HepG2 (cell line): ENCODE measurements at regions not wholly inside any gene's neighbourhood (a gene's known extent, or its start where the extent isn't known, plus 50 kb on each side); places are given as distances from the start of the nearest gene placed in this dataset.

Source experiments
- ATAC-seq: fragments of 200-7000 bp; cut with Tn5 transposase; 3 replicates; pipeline ENCODE4 v1.9.1; 2020; ENCODE audit warnings: mild to moderate bottlenecking, moderate library complexity
- BruUV-seq: library from RNA; stranded (reverse); fragments of 400-500 nt; replicated peaks from 2 replicates; lab custom pipeline; 2021; lab: Mats Ljungman, UMichigan
- CTCF ChIA-PET: fragments of 300-600 bp; formaldehyde crosslinking; extraction: SDS; loops from one replicate; lab custom pipeline; 2021; ENCODE audit warnings: low total read pairs, inconsistent platforms, low intra/inter-chr PET ratio; lab: Yijun Ruan, JAX
- POLR2A ChIA-PET: fragments of 350-600 bp; sonication (Branson Sonifier 250); formaldehyde crosslinking; loops from one replicate; lab custom pipeline; 2020; ENCODE audit warnings: antibody characterized with exemption, inconsistent platforms; lab: Yijun Ruan, JAX
- DNase-seq: peaks from one replicate; pipeline ENCODE4 v3.0.0-alpha.2; 2015; ENCODE audit warnings: low spot score
- FAIRE-seq: peaks from 3 replicates; lab custom pipeline; 2011; peaks lifted over from hg19 to GRCh38; lab: Jason Lieb, UNC
- H2AFZ ChIP-seq: one replicate; pipeline ENCODE4 v1.6.1; 2011; ENCODE audit warnings: low read length, inconsistent platforms
- H3K27ac ChIP-seq: fragments of 300-600 bp; 3 replicates; pipeline ENCODE4 v1.8.0; 2011; ENCODE audit warnings: mixed run types, mild to moderate bottlenecking, mixed read lengths, low read length, inconsistent platforms; ENCODE audit not compliant: insufficient read depth; ENCODE audit errors: extremely low read length
- H3K27me3 ChIP-seq, 2 experiments: fragments of 200-600 bp in 1 of 2; 2 replicates in 1 of 2; 3 replicates in 1 of 2; pipeline versions ENCODE4 v1.6.0 to v1.8.0; 2011; ENCODE audit warnings: low read length in 2 of 2, mild to moderate bottlenecking in 2 of 2, moderate library complexity in 2 of 2, inconsistent platforms in 1 of 2; ENCODE audit not compliant: insufficient read depth in 2 of 2, control insufficient read depth in 1 of 2
- H3K36me3 ChIP-seq, 2 experiments: fragments of 200-600 bp in 1 of 2; replicated peaks in 1 of 2; 2 replicates in 1 of 2; 3 replicates in 1 of 2; pipeline versions ENCODE4 v1.5.1 to v1.8.0; 2011; ENCODE audit warnings: low read length in 2 of 2, inconsistent platforms in 1 of 2; ENCODE audit not compliant: insufficient read depth in 2 of 2, control insufficient read depth in 1 of 2
- H3K4me1 ChIP-seq: 2 replicates; pipeline ENCODE4 v1.5.1; 2012; ENCODE audit warnings: low read length, inconsistent platforms; ENCODE audit not compliant: insufficient read depth
- H3K4me2 ChIP-seq: 2 replicates; pipeline ENCODE4 v1.6.0; 2011; ENCODE audit warnings: low read depth, low read length, inconsistent platforms
- H3K4me3 ChIP-seq, 3 experiments: fragments of 200-600 bp in 1 of 3; sonication (generic), shearing (Covaris generic) in 1 of 3; replicated peaks in 1 of 3; 2 replicates each; pipeline ENCODE4 v1.5.1; 2011 to 2016; ENCODE audit warnings: low read length in 3 of 3, inconsistent platforms in 2 of 3, low read depth in 2 of 3, mild to moderate bottlenecking in 2 of 3, control low read depth in 1 of 3, mixed read lengths in 1 of 3; ENCODE audit not compliant: insufficient read depth in 1 of 3
- H3K79me2 ChIP-seq: one replicate; pipeline ENCODE4 v1.6.1; 2011; ENCODE audit warnings: low read length, inconsistent platforms; ENCODE audit not compliant: insufficient read depth
- H3K9ac ChIP-seq: 2 replicates; pipeline ENCODE4 v1.6.0; 2011; ENCODE audit warnings: mild to moderate bottlenecking, low read depth, low read length, inconsistent platforms; ENCODE audit not compliant: insufficient read depth
- H3K9me3 ChIP-seq: 2 replicates; pipeline ENCODE4 v1.5.1; 2012; ENCODE audit warnings: mild to moderate bottlenecking, low read length
- H4K20me1 ChIP-seq: 2 replicates; pipeline ENCODE4 v1.6.0; 2011; ENCODE audit warnings: inconsistent platforms, mild to moderate bottlenecking, low read length, moderate library complexity; ENCODE audit not compliant: insufficient read depth
- KIAA2018 ChIP-seq: sonication (generic); formaldehyde crosslinking; IDR thresholded peaks from 2 replicates; pipeline ENCODE4 v1.5.0; 2020; ENCODE audit warnings: mild to moderate bottlenecking, missing genetic modification reagents, borderline replicate concordance
- TEAD2 ChIP-seq: sonication (generic); formaldehyde crosslinking; IDR thresholded peaks from 2 replicates; pipeline ENCODE4 v1.9.0; 2021; ENCODE audit warnings: missing genetic modification reagents
- ZMYM4 ChIP-seq: sonication (generic); formaldehyde crosslinking; IDR thresholded peaks from 2 replicates; pipeline ENCODE4 v1.8.1; 2023; ENCODE audit warnings: mild to moderate bottlenecking, missing genetic modification reagents
- ZNF143 ChIP-seq: sonication (generic); formaldehyde crosslinking; IDR thresholded peaks from 2 replicates; pipeline ENCODE4 v1.4.0; 2020; ENCODE audit warnings: missing genetic modification reagents
- WGBS: methylation state at CpG from one replicate; pipeline ENCODE4 v1.1.6; 2017; ENCODE audit warnings: low lambda C conversion rate; 5-methylcytosine and 5-hydroxymethylcytosine counted together
- in situ Hi-C: cut with HindIII; loops from 2 replicates; pipeline ENCODE4 v1.10.0; 2017; ENCODE audit warnings: low pct_unique_long_range_greater_than_20kb; ENCODE audit not compliant: extremely low pct_ligation_motif_present
- intact Hi-C: fragments of 100-400 bp; cut with micrococcal nuclease; formaldehyde crosslinking; loops from one replicate; pipeline ENCODE4 v1.10.0; 2022; ENCODE audit not compliant: unreplicated experiment
- TF ChIP-seq, protein P1 (sequence below): IDR thresholded peaks from 2 replicates; pipeline ENCODE4 v1.6.1; 2016; ENCODE audit warnings: low read depth, missing genetic modification reagents, missing compliant biosample characterization
- TF ChIP-seq, protein P2 (sequence below): IDR thresholded peaks from 2 replicates; pipeline ENCODE4 v1.6.1; 2018; ENCODE audit warnings: missing genetic modification reagents, mild to moderate bottlenecking, missing compliant biosample characterization

GRCh38 chrX:115367951-115368350, 78.4 kb downstream of the LUZP4 start (continued):
- TF ChIP-seq, protein P1, sequence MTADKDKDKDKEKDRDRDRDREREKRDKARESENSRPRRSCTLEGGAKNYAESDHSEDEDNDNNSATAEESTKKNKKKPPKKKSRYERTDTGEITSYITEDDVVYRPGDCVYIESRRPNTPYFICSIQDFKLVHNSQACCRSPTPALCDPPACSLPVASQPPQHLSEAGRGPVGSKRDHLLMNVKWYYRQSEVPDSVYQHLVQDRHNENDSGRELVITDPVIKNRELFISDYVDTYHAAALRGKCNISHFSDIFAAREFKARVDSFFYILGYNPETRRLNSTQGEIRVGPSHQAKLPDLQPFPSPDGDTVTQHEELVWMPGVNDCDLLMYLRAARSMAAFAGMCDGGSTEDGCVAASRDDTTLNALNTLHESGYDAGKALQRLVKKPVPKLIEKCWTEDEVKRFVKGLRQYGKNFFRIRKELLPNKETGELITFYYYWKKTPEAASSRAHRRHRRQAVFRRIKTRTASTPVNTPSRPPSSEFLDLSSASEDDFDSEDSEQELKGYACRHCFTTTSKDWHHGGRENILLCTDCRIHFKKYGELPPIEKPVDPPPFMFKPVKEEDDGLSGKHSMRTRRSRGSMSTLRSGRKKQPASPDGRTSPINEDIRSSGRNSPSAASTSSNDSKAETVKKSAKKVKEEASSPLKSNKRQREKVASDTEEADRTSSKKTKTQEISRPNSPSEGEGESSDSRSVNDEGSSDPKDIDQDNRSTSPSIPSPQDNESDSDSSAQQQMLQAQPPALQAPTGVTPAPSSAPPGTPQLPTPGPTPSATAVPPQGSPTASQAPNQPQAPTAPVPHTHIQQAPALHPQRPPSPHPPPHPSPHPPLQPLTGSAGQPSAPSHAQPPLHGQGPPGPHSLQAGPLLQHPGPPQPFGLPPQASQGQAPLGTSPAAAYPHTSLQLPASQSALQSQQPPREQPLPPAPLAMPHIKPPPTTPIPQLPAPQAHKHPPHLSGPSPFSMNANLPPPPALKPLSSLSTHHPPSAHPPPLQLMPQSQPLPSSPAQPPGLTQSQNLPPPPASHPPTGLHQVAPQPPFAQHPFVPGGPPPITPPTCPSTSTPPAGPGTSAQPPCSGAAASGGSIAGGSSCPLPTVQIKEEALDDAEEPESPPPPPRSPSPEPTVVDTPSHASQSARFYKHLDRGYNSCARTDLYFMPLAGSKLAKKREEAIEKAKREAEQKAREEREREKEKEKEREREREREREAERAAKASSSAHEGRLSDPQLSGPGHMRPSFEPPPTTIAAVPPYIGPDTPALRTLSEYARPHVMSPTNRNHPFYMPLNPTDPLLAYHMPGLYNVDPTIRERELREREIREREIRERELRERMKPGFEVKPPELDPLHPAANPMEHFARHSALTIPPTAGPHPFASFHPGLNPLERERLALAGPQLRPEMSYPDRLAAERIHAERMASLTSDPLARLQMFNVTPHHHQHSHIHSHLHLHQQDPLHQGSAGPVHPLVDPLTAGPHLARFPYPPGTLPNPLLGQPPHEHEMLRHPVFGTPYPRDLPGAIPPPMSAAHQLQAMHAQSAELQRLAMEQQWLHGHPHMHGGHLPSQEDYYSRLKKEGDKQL (CRISPR knock-in tag): no peak
- no peak for TF ChIP-seq TEAD2

DNA sequence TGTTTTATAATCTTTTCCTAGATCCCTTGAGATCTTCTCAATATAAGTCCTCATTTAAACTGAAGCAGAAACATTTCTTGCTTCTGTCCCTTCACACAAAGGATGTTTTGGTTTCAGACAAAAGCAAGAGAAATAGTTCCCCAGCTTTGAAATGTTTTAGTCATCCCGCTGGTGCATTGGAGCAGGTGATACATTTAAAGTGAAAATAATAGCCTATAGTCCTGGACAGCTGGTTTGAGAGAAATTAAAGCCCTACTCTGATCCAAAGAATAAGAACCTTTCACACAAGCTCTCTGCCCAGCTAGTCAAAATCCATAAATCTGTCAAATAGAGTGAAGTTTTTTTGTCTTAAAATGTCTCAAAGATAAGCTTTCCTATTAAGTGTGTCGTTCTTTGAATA, 79.4 kb downstream of the LUZP4 start:
- ChIA-PET POLR2A (no interaction called here), CTCF (no interaction called here)
- in situ Hi-C loops (no loop called here), intact Hi-C loops (no loop called here)
- Histone ChIP-seq H3K27me3 (no peaks in the 10 kb centered on the region), H3K36me3 (no peaks in the 10 kb centered on the region), H3K4me3 (no peak overlapping the region), H3K9ac (no peak overlapping the region), H3K9me3 (no peaks in the 10 kb centered on the region), H4K20me1 (no peaks in the 10 kb centered on the region), H3K4me1 (peaks cover 22% of the 10 kb centered on the region), H2AFZ (no peak overlapping the region), H3K4me2 (no peak overlapping the region), H3K27ac (no peak overlapping the region), H3K79me2 (no peaks in the 10 kb centered on the region)
- FAIRE-seq (no peak), ATAC-seq (no peak), DNase-seq (no peak)
- 88% methylated on average over 2 of the region's 2 CpGs for WGBS
- BruUV-seq: no TSS peak
- TF ChIP-seq, protein P2, sequence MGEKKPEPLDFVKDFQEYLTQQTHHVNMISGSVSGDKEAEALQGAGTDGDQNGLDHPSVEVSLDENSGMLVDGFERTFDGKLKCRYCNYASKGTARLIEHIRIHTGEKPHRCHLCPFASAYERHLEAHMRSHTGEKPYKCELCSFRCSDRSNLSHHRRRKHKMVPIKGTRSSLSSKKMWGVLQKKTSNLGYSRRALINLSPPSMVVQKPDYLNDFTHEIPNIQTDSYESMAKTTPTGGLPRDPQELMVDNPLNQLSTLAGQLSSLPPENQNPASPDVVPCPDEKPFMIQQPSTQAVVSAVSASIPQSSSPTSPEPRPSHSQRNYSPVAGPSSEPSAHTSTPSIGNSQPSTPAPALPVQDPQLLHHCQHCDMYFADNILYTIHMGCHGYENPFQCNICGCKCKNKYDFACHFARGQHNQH (CRISPR knock-in tag): no peak
- TF ChIP-seq ZNF143 (CRISPR knock-in tag) (no peak), ZMYM4 (CRISPR knock-in tag) (no peak), KIAA2018 (CRISPR knock-in tag) (no peak)
